OCI-LY3 (cell line): ENCODE measurements at regions not wholly inside any gene's neighbourhood (a gene's known extent, or its start where the extent isn't known, plus 50 kb on each side); places are given as distances from the start of the nearest gene placed in this dataset.

Experiments
- EZH2phosphoT487 ChIP-seq: fragments of 200-600 bp; shearing (Covaris generic); IDR thresholded peaks from 2 replicates; pipeline ENCODE4 v1.6.1; 2018; ENCODE audit warnings: antibody characterized with exemption, mixed run types, low read depth
- TF ChIP-seq, protein P1 (sequence below): fragments of 200-600, 300-600 bp; sonication (generic); IDR thresholded peaks from 2 replicates; pipeline ENCODE4 v1.5.1; 2014; ENCODE audit warnings: antibody characterized with exemption, low read length, low read depth

DNA sequence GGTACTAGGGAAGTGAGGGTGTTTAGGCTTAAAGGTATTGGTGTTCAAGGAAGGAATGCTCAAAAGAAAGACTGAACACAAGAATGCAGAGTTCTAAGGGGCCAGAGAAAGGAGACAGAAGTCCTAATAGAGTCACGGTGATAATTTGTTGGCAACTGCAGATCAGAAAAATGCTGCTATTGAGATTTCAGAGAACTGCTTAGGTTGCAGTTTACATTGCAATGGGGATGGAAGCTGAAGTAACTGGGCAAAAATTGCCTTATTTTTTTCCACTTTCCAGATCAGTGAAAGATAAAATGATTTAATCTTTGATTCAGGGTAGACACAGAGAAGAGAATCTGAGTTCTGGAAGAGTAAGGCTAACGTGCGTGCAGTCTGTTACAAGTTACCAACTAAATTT lies 199.8 kb downstream of the SQOR start:
- TF ChIP-seq, protein P1, sequence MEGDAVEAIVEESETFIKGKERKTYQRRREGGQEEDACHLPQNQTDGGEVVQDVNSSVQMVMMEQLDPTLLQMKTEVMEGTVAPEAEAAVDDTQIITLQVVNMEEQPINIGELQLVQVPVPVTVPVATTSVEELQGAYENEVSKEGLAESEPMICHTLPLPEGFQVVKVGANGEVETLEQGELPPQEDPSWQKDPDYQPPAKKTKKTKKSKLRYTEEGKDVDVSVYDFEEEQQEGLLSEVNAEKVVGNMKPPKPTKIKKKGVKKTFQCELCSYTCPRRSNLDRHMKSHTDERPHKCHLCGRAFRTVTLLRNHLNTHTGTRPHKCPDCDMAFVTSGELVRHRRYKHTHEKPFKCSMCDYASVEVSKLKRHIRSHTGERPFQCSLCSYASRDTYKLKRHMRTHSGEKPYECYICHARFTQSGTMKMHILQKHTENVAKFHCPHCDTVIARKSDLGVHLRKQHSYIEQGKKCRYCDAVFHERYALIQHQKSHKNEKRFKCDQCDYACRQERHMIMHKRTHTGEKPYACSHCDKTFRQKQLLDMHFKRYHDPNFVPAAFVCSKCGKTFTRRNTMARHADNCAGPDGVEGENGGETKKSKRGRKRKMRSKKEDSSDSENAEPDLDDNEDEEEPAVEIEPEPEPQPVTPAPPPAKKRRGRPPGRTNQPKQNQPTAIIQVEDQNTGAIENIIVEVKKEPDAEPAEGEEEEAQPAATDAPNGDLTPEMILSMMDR, result no peak
- no peak for TF ChIP-seq EZH2phosphoT487
